CD14-positive monocyte (primary cell): ENCODE measurements at regions not wholly inside any gene's neighbourhood (a gene's known extent, or its start where the extent isn't known, plus 50 kb on each side); places are given as distances from the start of the nearest gene placed in this dataset.

Source experiments
- DNase-seq, 3 donors: peaks; one replicate each; pipeline ENCODE4 v3.0.0-alpha.2; 2011 to 2022
- H2AFZ ChIP-seq: 2 replicates; pipeline ENCODE4 v1.6.0; 2012; ENCODE audit warnings: mild to moderate bottlenecking, low read depth, low read length, inconsistent platforms; ENCODE audit not compliant: insufficient read depth, poor library complexity, severe bottlenecking
- H3K27ac ChIP-seq, 2 donors: 1 replicate in 1 of 2; 2 replicates in 1 of 2; pipeline ENCODE4 v1.5.1; 2012 to 2013; ENCODE audit warnings: low read length in 2 of 2, control low read depth in 1 of 2, inconsistent platforms in 1 of 2, low read depth in 1 of 2, mild to moderate bottlenecking in 1 of 2
- H3K27me3 ChIP-seq, 2 donors: one replicate each; pipeline versions ENCODE4 v1.6.0 to v1.6.1; 2011 to 2013; ENCODE audit warnings: low read length in 2 of 2; ENCODE audit not compliant: control insufficient read depth in 2 of 2, insufficient read depth in 2 of 2
- H3K36me3 ChIP-seq, 2 donors: replicated peaks in 1 of 2; 1 replicate in 1 of 2; 2 replicates in 1 of 2; pipeline versions ENCODE4 v1.5.1 to v1.6.1; 2012 to 2013; ENCODE audit warnings: low read length in 2 of 2, control low read depth in 1 of 2, inconsistent platforms in 1 of 2, mild to moderate bottlenecking in 1 of 2; ENCODE audit not compliant: insufficient read depth in 2 of 2, control insufficient read depth in 1 of 2
- H3K4me1 ChIP-seq, 2 donors: 1 replicate in 1 of 2; 2 replicates in 1 of 2; pipeline versions ENCODE4 v1.5.1 to v1.6.1; 2012 to 2013; ENCODE audit warnings: low read length in 2 of 2, control low read depth in 1 of 2, inconsistent platforms in 1 of 2, mild to moderate bottlenecking in 1 of 2, moderate library complexity in 1 of 2; ENCODE audit not compliant: insufficient read depth in 2 of 2, control insufficient read depth in 1 of 2
- H3K4me2 ChIP-seq: replicated peaks from 2 replicates; pipeline ENCODE3; 2012; ENCODE audit warnings: low read length, moderate library complexity, mild to moderate bottlenecking; ENCODE audit not compliant: poor library complexity, severe bottlenecking; ENCODE audit errors: extremely low read depth
- H3K4me3 ChIP-seq, 3 experiments: fragments of 200-600 bp in 1 of 3; sonication (generic) in 1 of 3; replicated peaks in 1 of 3; 1 replicate in 2 of 3; 2 replicates in 1 of 3; pipeline ENCODE4 v1.5.1; 2011 to 2013; ENCODE audit warnings: low read length in 3 of 3, mild to moderate bottlenecking in 3 of 3, control low read depth in 2 of 3, low read depth in 2 of 3, inconsistent platforms in 1 of 3, moderate library complexity in 1 of 3
- H3K79me2 ChIP-seq: 2 replicates; pipeline ENCODE4 v1.6.0; 2012; ENCODE audit warnings: mild to moderate bottlenecking, control low read depth, inconsistent platforms, low read length, moderate library complexity; ENCODE audit not compliant: insufficient read depth
- H3K9ac ChIP-seq: 2 replicates; pipeline ENCODE4 v1.6.0; 2017; ENCODE audit warnings: low read length, mild to moderate bottlenecking; ENCODE audit not compliant: insufficient read depth, poor library complexity, severe bottlenecking
- H3K9me3 ChIP-seq, 2 donors: replicated peaks in 1 of 2; 1 replicate in 1 of 2; 2 replicates in 1 of 2; pipeline versions ENCODE4 v1.5.1 to v1.6.1; 2012 to 2013; ENCODE audit warnings: low read length in 2 of 2, control low read depth in 1 of 2; ENCODE audit not compliant: control insufficient read depth in 1 of 2, insufficient read depth in 1 of 2
- H4K20me1 ChIP-seq: 2 replicates; pipeline ENCODE4 v1.6.0; 2012; ENCODE audit warnings: mild to moderate bottlenecking, low read length, control low read depth, moderate library complexity; ENCODE audit not compliant: insufficient read depth
- H3K27ac Mint-ChIP-seq, 7 donors: one replicate each; pipeline ENCODE4 v1.8.0; 2020; ENCODE audit warnings: mild to moderate bottlenecking in 7 of 7, mixed read lengths in 7 of 7, moderate library complexity in 6 of 7, inconsistent platforms in 2 of 7
- H3K27me3 Mint-ChIP-seq, 3 donors: one replicate each; pipeline ENCODE4 v1.8.0; 2021 to 2022; ENCODE audit warnings: low read depth in 3 of 3, mild to moderate bottlenecking in 3 of 3, mixed read lengths in 3 of 3, moderate library complexity in 3 of 3, inconsistent platforms in 1 of 3
- H3K36me3 Mint-ChIP-seq, 2 donors: one replicate each; pipeline ENCODE4 v1.8.0; 2020; ENCODE audit warnings: mixed read lengths in 2 of 2, inconsistent platforms in 1 of 2, mild to moderate bottlenecking in 1 of 2
- H3K4me1 Mint-ChIP-seq: one replicate; pipeline ENCODE4 v1.8.0; 2020; ENCODE audit warnings: mild to moderate bottlenecking, mixed read lengths
- H3K4me3 Mint-ChIP-seq, 2 donors: one replicate each; pipeline ENCODE4 v1.8.0; 2020; ENCODE audit warnings: mild to moderate bottlenecking in 2 of 2, mixed read lengths in 2 of 2, moderate library complexity in 1 of 2
- H3K9me3 Mint-ChIP-seq, 7 donors: one replicate each; pipeline ENCODE4 v1.8.0; 2020 to 2022; ENCODE audit warnings: mixed read lengths in 7 of 7, mild to moderate bottlenecking in 6 of 7, moderate library complexity in 6 of 7, inconsistent platforms in 2 of 7
- CTCF ChIP-seq: fragments of 200-600 bp; IDR thresholded peaks from one replicate; pipeline ENCODE4 v1.8.0; 2022; ENCODE audit warnings: antibody characterized with exemption, mild to moderate bottlenecking
- WGBS: methylation state at CpG from one replicate; pipeline ENCODE4 v1.1.5; 2013; ENCODE audit warnings: missing lambda C conversion rate; ENCODE audit not compliant: insufficient coverage; 5-methylcytosine and 5-hydroxymethylcytosine counted together
- intact Hi-C, 2 donors: fragments of 100-400 bp; cut with micrococcal nuclease; formaldehyde crosslinking; loops; one replicate each; pipeline versions ENCODE4 v1.15.0 to v1.15.1; 2023

- Histone ChIP-seq H3K9me3 (peaks cover 0 to 3% of the 10 kb centered on the region in 2 donors), H3K36me3 (no peaks in the 10 kb centered on the region), H3K79me2 (no peaks in the 10 kb centered on the region), H3K27ac (no peak overlapping the region), H4K20me1 (no peaks in the 10 kb centered on the region), H2AFZ (no peak overlapping the region), H3K4me1 (no peaks in the 10 kb centered on the region), H3K27me3 (no peaks in the 10 kb centered on the region), H3K9ac (no peak overlapping the region), H3K4me2 (no peak overlapping the region), H3K4me3 (no peak overlapping the region)
- Mint-ChIP-seq H3K9me3 (peaks cover 0 to 6% (median 2%) of the 10 kb centered on the region in 7 donors), H3K4me3 (no peak overlapping the region), H3K36me3 (no peaks in the 10 kb centered on the region), H3K27ac (no peak overlapping the region), H3K4me1 (no peaks in the 10 kb centered on the region), H3K27me3 (peaks cover 0 to 3% (median 0%) of the 10 kb centered on the region in 3 donors)
- no peak for TF ChIP-seq CTCF
- DNase-seq, result no peak
- intact Hi-C loops, result no loop called here
- 95% methylated on average over 2 of the region's 2 CpGs for WGBS
Observed at GRCh38 chr12:24206621-24207020, 257.2 kb upstream of the SOX5 start.

- peaks cover 0 to 4% (median 1%) of the 10 kb centered on the region in 7 donors for H3K9me3 Mint-ChIP-seq
- no peak overlapping the region for H3K27ac Mint-ChIP-seq
- Histone ChIP-seq H3K4me3 (no peak overlapping the region), H3K27me3 (no peaks in the 10 kb centered on the region), H3K36me3 (no peaks in the 10 kb centered on the region), H3K4me2 (no peak overlapping the region), H3K79me2 (no peaks in the 10 kb centered on the region), H3K4me1 (no peaks in the 10 kb centered on the region), H4K20me1 (no peaks in the 10 kb centered on the region), H3K27ac (no peak overlapping the region), H3K9me3 (peaks cover 0 to 3% of the 10 kb centered on the region in 2 donors), H2AFZ (no peak overlapping the region), H3K9ac (no peak overlapping the region)
- H3K4me1 Mint-ChIP-seq, result no peaks in the 10 kb centered on the region
- H3K27me3 Mint-ChIP-seq, result peaks cover 0 to 2% (median 0%) of the 10 kb centered on the region in 3 donors
- H3K36me3 Mint-ChIP-seq, result no peaks in the 10 kb centered on the region
- DNase-seq, result no peak
- no CpG with 5 or more reads among the region's 3 CpGs for WGBS
- intact Hi-C loops, result no loop called here
- H3K4me3 Mint-ChIP-seq, result no peak overlapping the region
- no peak for TF ChIP-seq CTCF
Observed at GRCh38 chr12:24201258-24201970, 251.9 kb upstream of the SOX5 start.
